ENCODE measurements at regions not wholly inside any gene's neighbourhood (a gene's known extent, or its start where the extent isn't known, plus 50 kb on each side); places are given as distances from the start of the nearest gene placed in this dataset.

GRCh38 chr5:103374473-103374963, 116.0 kb downstream of the MACIR start:
- no peak for DNase-seq

DNA sequence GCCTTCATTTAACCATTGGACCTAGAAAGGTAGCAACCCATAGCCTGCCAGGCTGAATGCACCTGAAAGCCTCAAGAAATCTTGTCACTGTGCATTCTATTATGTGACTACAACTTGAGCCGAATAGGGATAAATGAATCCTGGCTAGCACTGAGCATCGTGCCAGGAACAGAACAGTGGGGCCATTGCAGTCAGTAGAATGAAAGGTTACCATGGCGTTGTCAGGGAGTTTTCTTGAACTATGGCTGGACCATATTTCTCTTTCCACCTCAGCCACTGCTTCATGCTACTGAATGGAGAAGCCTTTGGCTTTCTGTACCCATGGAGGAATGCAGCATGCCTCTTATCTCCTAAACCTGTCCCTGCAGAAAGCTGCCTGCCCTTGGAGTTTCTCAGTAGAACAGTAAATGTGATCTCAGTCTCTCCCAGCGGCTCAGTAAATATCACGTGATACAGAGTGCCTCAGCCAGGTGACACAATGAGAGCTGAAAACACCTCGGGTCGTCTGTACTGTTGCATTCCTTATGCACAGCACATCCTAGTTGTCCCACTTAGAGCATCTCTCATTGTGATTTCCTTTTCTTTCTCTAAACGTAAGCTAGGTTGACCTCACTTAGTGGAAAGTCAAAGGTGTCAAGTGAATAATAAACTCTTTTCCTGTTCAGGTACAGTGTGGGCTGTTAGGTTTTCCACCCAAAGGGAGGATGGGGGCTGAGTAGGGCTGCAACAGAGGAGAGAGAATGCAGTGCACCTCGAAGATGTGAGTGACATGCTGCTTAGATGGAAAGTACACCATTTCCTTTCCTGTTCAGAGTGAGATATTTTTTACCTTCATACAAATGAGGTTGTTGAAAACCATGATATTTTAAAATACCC, 115.3 kb downstream of the MACIR start:
- no peak for DNase-seq

DNA sequence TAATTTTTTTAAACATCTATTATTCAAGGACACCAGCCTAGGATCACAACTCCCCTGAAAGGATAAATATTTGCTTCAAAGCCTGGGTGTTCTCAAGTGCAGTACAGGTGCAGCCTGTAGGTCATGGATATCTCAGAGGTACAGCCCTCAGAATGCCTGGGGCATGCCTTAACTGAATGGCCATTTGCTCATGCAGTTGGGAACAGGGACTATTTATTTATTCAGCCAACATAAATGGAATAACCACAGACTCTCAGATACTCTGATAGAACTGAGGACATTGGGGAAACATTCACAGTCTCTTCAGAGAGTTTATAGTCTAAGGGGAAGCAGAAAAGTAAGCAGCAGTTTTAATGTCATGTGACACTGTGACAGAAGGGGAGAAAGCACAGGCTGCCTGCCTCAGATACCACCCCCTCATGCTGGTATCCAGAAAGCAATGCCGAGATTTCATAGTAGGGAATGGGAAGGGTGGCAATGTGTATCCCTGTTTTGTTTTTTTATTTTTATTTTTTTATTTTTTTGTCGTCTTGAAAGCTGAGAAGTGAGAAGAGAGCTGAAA, 112.6 kb downstream of the MACIR start:
- DNase-seq = no peak

DNA sequence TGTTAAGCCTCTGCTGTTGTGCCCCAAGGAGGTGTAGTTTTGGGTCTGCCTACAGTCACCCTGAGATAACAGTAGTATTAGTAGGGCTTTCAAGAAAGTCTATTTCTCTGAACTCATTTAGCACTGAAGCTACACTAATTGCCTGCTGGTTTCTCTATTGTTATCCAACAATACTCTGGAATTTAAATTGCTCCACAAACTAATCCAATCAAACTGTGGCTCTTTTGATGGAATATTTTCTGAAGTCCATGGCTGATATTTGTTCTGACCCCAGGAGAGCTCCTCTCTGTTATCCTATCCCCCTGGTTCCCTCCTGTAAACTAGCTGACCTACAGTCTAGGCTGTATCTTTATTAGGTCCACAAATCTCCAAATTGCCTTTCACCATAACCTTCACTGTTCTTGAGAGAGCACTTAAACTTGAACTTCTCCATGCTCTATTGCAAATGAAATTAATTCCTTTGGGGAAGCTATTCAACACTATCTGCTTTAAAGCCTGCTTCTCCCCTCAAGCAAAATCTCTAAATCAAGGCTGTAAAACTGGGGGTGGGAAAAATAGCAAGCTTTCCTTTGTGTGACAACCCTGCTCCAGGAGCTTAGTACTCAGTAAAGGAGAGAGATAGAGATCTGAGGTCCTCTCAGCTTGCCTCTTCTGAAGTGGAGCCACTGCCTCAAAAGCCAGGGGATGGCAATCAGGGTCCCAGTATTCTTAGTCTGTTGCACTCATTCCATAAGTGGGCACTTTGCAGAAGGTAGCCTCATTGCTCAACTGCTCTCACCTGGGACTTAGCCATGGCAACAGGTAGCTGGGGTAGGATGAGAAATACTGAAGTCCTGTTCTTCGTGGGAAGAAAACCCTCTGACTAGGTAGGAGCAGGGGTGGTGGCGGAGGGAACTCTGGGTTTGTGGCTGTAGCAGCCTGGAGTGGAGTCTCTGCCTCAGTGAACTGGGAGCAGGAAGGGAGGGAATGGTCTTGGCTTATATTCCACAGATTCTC, 110.9 kb downstream of the MACIR start:
- peak; percentile 90 for DNase-seq

GRCh38 chr5:103367702-103368101, 109.1 kb downstream of the MACIR start:
- DNase-seq = no peak

DNA sequence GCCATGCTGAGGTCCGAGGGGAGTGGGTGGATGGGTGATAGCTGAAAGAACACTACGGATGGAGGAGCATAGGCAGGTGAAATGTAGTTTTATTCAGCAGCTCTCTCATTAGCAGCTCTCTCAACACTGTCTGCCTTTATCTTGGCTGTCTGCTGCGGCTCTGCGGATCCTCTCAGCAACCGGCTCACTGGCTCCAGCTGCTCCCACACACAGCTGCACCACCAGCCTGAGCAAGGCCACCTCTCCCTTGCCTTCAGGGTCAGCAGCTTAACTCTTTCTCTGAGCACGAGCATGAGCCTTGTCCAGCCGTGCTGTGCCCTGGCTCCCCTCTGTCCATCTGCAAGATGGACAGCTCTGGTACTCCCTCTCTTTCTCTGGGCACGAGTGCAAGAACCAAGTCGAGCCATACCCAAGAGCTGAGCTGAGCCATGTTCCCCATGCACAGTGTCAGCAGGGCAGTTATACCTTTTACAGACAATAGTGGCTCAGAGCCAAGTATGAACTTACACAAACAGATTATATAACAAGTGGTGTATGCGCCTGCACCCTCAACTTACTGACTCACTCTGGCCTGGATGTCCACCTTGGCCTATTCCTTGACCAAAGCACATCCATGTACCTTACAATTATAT, 108.5 kb downstream of the MACIR start:
- no peak for DNase-seq

GRCh38 chr5:103364074-103364473, 105.5 kb downstream of the MACIR start:
- DNase-seq = no peak

DNA sequence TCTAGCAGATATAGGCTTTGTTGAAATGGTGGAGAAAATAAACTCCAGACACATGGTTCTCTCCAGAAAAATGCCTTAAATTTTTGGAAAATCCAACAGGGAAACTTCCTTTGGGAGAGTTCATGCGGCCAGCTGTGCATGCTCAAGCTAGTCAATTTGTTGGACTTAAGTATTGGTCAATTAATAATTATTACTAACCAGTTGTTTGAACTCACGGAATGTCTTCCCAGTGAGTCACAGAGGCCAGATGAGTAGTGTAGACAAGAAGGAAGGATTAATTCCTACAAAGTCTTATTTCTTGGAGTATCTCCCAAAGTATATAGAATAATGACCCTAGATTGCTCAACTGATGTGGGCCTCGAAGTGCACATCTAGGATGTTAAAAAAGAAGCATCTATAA, 103.6 kb downstream of the MACIR start:
- no peak for DNase-seq

- DNase-seq = no peak
These were observed 101.9 kb downstream of the MACIR start for GRCh38 chr5:103360475-103360874.

- DNase-seq = no peak
These were observed 99.9 kb downstream of the MACIR start for GRCh38 chr5:103358305-103358995.

GRCh38 chr5:103357636-103358035, 99.1 kb downstream of the MACIR start:
- DNase-seq = no peak

GRCh38 chr5:103356350-103357091, 98.0 kb downstream of the MACIR start:
- DNase-seq = no peak

GRCh38 chr5:103355579-103355978, 97.0 kb downstream of the MACIR start:
- no peak for DNase-seq

- DNase-seq = no peak
These were observed 95.9 kb downstream of the MACIR start for GRCh38 chr5:103354446-103354845.

GRCh38 chr5:103353581-103353980, 95.0 kb downstream of the MACIR start:
- DNase-seq = no peak

DNA sequence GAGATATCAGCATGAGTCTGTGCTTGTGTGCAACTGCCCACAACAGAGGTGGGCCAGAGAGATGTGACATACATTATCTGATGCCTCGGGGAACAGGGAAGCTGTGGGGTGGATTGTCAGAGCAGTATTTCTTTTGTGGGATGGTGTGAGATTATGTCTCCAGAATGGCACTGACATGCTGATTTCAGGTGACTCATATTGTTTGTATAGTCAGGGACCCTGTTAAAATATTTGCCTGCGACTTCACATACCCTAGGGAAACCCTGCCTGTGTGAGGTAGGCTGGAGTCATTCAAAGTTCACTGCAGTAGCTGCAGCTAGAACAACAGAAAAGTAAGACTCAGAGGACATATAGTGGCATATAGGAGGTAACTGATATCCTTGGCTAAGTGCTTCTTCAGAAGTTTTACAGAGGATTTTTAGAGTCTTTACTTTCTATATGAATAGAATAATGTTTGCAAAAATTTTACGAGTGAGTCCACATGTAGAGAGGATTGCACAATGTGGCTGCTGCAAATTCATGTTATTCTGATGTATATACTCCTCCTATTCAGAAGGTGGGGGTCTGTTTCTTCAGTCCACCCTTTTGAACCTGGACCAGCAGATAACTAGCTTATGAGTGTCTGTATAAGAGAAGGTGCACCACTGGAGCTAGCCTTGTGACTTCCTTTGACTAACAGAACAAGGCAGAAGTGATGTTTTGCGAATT, 89.3 kb downstream of the MACIR start:
- DNase-seq = no peak

- DNase-seq = no peak
These were observed 87.7 kb downstream of the MACIR start for GRCh38 chr5:103346162-103346748.

GRCh38 chr5:103345461-103345860, 86.9 kb downstream of the MACIR start:
- DNase-seq = no peak

DNA sequence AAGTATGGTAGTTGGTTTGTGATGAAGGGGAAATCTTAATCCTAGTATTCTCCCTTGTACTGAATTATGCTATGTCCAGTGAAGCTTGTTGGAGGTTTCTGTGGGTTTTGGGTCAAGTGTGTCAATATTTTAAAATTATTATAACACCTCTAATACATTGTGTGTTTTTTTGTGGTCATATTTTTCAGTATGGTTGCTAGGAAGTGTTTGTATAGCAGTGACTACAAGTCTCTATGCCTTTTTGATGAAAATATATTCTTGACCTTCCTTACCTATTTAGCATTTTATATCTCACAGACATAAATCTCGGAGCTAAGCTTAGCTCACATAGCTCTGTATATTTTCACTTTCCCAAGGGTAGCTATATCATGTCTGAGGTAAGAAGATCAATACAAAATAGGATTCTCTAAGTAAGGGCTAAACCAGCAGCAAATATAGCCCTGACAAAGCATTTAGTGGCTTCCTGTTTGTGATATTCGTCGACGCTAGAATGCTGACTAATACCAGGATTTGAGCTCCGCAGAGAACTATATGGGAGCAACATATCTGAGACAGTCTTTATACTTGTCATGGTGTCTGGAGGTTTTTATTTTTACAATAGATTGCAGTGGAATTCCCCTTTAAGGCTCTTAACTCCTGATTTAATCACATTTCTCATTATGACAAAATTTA, 82.3 kb downstream of the MACIR start:
- DNase-seq = no peak

DNA sequence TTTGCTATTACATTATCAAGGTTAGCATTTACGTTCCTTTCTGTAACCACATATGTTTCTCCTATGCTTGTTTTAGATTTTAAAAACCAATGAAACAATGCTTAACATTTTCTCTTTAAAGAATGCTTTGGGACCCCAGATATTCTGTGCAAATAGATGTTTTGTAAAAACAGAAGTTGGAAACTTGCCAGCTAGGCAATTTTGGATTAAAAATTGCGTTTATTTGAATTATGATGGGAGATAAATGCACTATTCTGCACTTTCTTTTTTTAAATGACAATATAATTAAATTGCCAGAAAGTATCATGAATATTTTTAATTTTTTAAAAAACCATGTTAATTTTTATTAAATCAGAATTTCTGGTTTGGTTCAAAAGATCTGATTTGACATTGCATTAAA, 81.6 kb downstream of the MACIR start:
- no peak for DNase-seq

Measured in DMS79 (cell line).